ENCODE measurements at regions not wholly inside any gene's neighbourhood (a gene's known extent, or its start where the extent isn't known, plus 50 kb on each side); places are given as distances from the start of the nearest gene placed in this dataset.

DNA sequence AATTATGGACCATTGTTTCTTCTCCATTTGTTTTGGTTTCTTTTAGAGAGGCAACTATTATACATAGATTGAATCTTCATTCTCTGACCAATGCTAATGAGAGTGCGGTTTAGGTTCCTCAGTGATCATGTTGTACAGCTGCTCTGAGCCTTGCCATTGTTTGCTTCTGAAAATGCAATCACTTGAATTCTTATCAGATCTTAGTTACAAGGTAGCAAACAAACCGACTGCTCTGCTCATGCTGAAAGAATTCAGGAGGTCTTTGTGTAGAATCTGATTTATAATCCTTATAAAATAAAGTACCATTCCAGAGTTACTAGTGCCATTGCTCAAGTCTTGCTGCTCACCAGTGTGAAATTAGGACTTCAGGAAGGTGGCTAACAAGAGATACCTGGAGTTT is 569.1 kb upstream of the ID4 start:
- in situ Hi-C loops (cut with HindIII; ENCODE audit: low sequenced_read_pairs): no loop called here
- DNase-seq (ENCODE audit: low spot score): no peak

DNA sequence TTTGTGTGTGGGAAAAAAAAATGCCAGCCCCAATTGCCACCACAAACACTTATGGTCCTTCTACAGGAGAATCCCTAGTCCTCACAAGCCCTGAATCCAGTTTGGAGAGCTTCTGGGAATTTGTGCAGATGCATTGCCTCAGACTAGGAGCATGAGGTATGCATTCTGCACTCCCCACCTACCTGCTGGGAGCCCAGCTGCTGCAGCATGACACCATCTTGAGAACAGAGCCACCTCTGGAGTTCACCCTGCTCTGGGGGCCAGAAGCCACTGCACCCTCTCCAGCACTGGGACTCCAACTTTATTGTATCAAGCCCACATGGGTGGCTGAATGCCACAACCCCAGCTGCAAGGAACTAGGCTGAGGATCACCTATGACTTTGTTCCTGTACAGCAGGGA is 568.5 kb upstream of the ID4 start:
- no peak for DNase-seq (ENCODE audit: low spot score)
- in situ Hi-C loops (cut with HindIII; ENCODE audit: low sequenced_read_pairs): no loop called here

GRCh38 chr6:19269341-19269898 is 567.8 kb upstream of the ID4 start:
- in situ Hi-C loops (cut with HindIII; ENCODE audit: low sequenced_read_pairs): no loop called here
- no peak for DNase-seq (ENCODE audit: low spot score)

- in situ Hi-C loops (cut with HindIII; ENCODE audit: low sequenced_read_pairs): no loop called here
- DNase-seq (ENCODE audit: low spot score): no peak
These were observed 566.6 kb upstream of the ID4 start for GRCh38 chr6:19270616-19271015.

DNA sequence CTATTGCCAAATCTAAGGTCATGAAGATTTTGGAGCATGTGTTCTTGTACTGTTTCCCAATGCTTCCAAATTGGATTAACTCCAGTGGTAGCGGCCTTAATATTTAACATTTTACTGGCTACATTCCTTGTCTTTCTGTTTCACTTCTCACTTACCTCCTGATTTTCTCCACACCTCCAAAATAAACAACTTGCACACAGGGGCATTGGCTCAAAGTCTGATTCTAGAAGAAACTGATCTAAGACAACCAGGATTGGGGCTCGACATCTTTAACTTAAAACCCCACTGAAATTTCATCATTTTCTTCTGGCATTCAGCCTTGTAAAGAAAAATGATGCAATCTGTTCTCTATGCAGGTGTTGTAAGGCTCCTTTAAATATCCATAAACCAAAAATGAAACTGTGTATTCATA is 557.9 kb upstream of the ID4 start:
- in situ Hi-C loops (cut with HindIII; ENCODE audit: low sequenced_read_pairs): no loop called here
- DNase-seq (ENCODE audit: low spot score): peak; percentile 25

DNA sequence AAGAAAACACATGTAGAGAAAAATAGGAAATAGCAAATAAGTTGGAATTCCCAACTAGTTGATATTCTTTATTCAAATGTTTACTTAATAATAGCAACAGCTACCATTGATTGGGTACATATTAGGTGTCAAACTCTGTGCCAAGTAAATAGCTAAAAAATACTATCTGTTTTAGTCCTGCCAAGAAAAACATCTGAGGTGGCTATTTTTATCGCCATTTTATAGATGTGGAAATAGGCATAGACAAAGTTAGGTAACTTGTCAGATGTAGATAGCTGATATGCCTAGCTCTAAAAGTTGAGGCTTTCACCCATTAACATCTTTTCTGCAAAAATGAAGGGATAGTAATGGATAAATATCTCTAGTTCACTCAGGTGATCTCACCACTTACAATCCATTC is 549.2 kb upstream of the ID4 start:
- in situ Hi-C loops (cut with HindIII; ENCODE audit: low sequenced_read_pairs): no loop called here

GRCh38 chr6:19289457-19289856 is 547.7 kb upstream of the ID4 start:
- no peak for DNase-seq (ENCODE audit: low spot score)

More for the DNA sequence above, 549.2 kb upstream of the ID4 start:
- DNase-seq (ENCODE audit: low spot score): no peak

GRCh38 chr6:19297880-19298279 is 539.3 kb upstream of the ID4 start:
- DNase-seq (ENCODE audit: low spot score): no peak
- in situ Hi-C loops (cut with HindIII; ENCODE audit: low sequenced_read_pairs): no loop called here

More at GRCh38 chr6:19289457-19289856, 547.7 kb upstream of the ID4 start:
- in situ Hi-C loops (cut with HindIII; ENCODE audit: low sequenced_read_pairs): no loop called here

GRCh38 chr6:19298421-19298820 is 538.7 kb upstream of the ID4 start:
- in situ Hi-C loops (cut with HindIII; ENCODE audit: low sequenced_read_pairs): no loop called here
- no peak for DNase-seq (ENCODE audit: low spot score)

DNA sequence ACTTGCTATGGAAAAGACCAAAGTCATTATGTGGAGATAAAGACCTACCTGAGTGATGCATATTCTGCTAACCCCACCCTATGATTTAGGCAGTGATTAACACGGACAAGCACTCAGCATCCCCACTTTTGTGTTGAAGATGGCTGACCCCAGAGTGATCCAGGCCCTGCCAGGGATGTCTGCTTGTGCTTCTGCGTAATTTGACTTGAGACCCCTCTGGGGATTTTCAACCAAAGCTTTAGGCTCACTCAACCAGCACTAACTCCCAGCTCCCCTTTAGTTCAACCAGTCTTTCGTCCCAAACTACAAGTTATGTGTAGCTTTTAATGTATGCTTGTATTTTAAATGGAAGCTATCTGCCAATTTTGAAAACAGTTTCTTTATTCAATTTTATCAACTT is 538.0 kb upstream of the ID4 start:
- DNase-seq (ENCODE audit: low spot score): no peak
- in situ Hi-C loops (cut with HindIII; ENCODE audit: low sequenced_read_pairs): no loop called here

DNA sequence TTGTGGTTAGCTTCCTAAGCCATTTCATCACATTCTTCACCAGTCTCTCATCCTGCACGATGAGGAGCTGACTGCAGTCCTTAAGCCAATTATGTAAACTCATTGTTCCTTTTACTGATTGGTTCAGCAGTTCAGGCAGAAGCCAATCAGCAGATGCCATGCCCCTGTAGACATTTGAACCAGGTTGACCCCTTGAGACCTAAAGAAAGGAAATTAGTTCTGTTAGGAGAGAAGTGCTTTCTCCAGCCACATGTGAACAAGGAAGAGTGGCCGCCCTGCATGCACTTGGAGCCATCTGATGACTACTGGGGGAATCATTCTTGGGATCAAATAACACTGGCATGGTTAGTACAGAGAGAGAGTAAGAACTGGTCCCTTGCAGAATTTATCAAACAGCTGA is 535.2 kb upstream of the ID4 start:
- in situ Hi-C loops (cut with HindIII; ENCODE audit: low sequenced_read_pairs): no loop called here
- DNase-seq (ENCODE audit: low spot score): no peak

GRCh38 chr6:19303383-19303782 is 533.8 kb upstream of the ID4 start:
- DNase-seq (ENCODE audit: low spot score): peak; percentile 86
- in situ Hi-C loops (cut with HindIII; ENCODE audit: low sequenced_read_pairs): no loop called here

GRCh38 chr6:19309661-19310060 is 527.5 kb upstream of the ID4 start:
- in situ Hi-C loops (cut with HindIII; ENCODE audit: low sequenced_read_pairs): no loop called here
- no peak for DNase-seq (ENCODE audit: low spot score)

DNA sequence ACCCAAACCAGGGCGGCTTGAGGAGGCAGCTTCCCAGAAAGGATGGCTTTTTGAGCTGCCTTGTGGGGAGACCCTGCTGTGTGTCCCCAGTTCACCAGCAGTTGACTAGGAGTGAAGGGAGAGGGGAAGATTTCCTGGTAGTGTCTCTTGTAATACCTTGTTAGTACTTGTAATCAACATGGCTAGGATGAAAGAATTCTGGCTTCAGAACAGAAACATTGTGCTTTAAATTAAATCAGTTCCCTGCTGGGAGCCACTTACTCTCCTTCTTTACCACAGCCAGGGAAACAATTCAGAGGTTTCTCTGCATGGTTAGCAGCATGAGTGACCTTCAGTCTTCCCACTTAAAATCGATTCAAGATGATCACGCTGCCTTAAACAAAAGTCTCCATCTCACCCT is 525.4 kb upstream of the ID4 start:
- in situ Hi-C loops (cut with HindIII; ENCODE audit: low sequenced_read_pairs): no loop called here

GRCh38 chr6:19312241-19312978 is 524.8 kb upstream of the ID4 start:
- DNase-seq (ENCODE audit: low spot score): peak; percentile 70

More for the DNA sequence above, 525.4 kb upstream of the ID4 start:
- DNase-seq (ENCODE audit: low spot score): peak; percentile 39

GRCh38 chr6:19317431-19317986 is 519.7 kb upstream of the ID4 start:
- in situ Hi-C loops (cut with HindIII; ENCODE audit: low sequenced_read_pairs): no loop called here
- DNase-seq (ENCODE audit: low spot score): peak; percentile 17

More at GRCh38 chr6:19312241-19312978, 524.8 kb upstream of the ID4 start:
- in situ Hi-C loops (cut with HindIII; ENCODE audit: low sequenced_read_pairs): no loop called here

DNA sequence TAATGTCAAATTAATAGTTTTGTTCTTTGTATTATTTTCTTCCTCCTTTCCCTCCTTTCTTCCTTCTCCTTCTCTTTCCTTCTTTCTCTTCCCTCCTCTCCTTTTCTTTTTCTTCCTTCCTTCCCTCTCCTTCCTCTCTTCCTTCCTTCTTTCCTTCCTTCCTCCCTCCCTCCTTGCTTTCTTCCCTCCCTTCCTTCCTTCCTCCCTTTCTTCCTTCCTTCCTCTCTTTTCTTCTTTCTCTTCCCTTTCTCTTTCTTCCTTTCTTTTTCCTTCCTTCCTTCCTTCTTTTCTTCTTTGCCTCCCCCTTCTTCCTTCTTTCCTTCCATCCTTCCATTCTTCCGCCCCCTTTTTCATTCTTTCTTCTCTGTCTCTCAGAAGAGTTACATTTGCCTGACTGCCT is 518.2 kb upstream of the ID4 start:
- in situ Hi-C loops (cut with HindIII; ENCODE audit: low sequenced_read_pairs): no loop called here
- DNase-seq (ENCODE audit: low spot score): no peak

GRCh38 chr6:19320111-19320581 is 517.0 kb upstream of the ID4 start:
- in situ Hi-C loops (cut with HindIII; ENCODE audit: low sequenced_read_pairs): no loop called here

GRCh38 chr6:19322691-19323485 is 514.3 kb upstream of the ID4 start:
- in situ Hi-C loops (cut with HindIII; ENCODE audit: low sequenced_read_pairs): no loop called here

More at GRCh38 chr6:19320111-19320581, 517.0 kb upstream of the ID4 start:
- peak; percentile 64 for DNase-seq (ENCODE audit: low spot score)

GRCh38 chr6:19324376-19324775 is 512.8 kb upstream of the ID4 start:
- in situ Hi-C loops (cut with HindIII; ENCODE audit: low sequenced_read_pairs): no loop called here
- peak; percentile 56 for DNase-seq (ENCODE audit: low spot score)

More at GRCh38 chr6:19322691-19323485, 514.3 kb upstream of the ID4 start:
- DNase-seq (ENCODE audit: low spot score): no peak

Measured in G401 (cell line).